ENCODE measurements at regions not wholly inside any gene's neighbourhood (a gene's known extent, or its start where the extent isn't known, plus 50 kb on each side); places are given as distances from the start of the nearest gene placed in this dataset.

- TF ChIP-seq CTCF (IDR thresholded peaks at IDR 0.05) (no peak), EZH2 (IDR thresholded peaks at IDR 0.05) (no peak)
Measured at GRCh38 chr13:68152414-68152813, 922.3 kb upstream of the PCDH9 start.

All from neural progenitor cell (in vitro differentiated cells).